GM21447 (cell line): ENCODE measurements at regions not wholly inside any gene's neighbourhood (a gene's known extent, or its start where the extent isn't known, plus 50 kb on each side); places are given as distances from the start of the nearest gene placed in this dataset.
"Not testable (repeated sequence)": the region's sequence is repeated elsewhere in the genome, so short reads cannot be mapped to it uniquely, and the experiment has no call there.

Source experiments
- ATAC-seq: cut with Tn5 transposase; IDR thresholded peaks from one replicate; pipeline ENCODE4 v1.9.1; 2021; ENCODE audit not compliant: unreplicated experiment

- no peak for ATAC-seq
Measured at GRCh38 chr5:68838157-68838718, 255.6 kb upstream of the SLC30A5 start.

GRCh38 chr5:68839019-68839552, 254.7 kb upstream of the SLC30A5 start:
- no peak for ATAC-seq

- ATAC-seq, result no peak
Measured at GRCh38 chr5:68843624-68844364, 250.0 kb upstream of the SLC30A5 start.

GRCh38 chr5:68845131-68845530, 248.7 kb upstream of the SLC30A5 start:
- ATAC-seq, result no peak

DNA sequence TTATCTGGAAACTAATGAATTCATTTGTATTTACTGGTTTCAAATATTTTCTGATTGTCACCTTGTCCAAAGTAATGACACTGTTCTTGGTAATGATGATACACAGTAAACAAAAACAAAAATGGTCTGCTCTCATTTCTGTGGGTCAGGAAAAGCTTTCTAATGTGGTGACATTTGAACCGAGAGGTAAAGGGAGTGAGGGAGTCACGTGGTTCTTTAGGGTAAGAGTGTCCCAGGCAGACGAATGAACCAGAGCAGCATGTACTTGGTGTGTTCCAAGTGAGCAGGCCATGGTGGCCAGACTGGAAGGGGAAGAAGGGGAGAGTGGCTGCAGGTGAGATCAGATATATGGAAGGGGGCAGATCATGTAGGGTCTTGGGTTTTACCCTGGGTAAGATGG, 247.0 kb upstream of the SLC30A5 start:
- ATAC-seq, result no peak

- no peak for ATAC-seq
Measured at GRCh38 chr5:68848091-68848490, 245.7 kb upstream of the SLC30A5 start.

- ATAC-seq, result no peak
Measured at GRCh38 chr5:68849103-68849502, 244.7 kb upstream of the SLC30A5 start.

GRCh38 chr5:68849906-68850305, 243.9 kb upstream of the SLC30A5 start:
- ATAC-seq, result no peak

DNA sequence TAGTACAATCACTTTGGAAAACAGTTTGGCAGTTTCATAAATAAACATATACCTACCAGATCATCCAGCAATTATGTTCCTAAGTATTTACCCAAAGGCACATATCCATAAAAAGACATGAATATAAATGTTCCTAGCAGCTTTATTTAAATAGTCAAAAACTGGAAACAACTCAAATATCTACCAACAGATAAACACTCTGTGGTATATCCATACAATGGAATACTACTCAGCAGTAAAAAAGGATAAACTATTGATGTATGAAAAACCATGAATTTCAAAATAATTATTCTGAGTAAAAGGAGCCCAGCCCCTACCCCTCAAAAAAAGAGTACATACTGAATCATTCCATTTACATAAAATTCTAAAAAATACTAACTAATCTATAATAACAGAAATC, 232.7 kb upstream of the SLC30A5 start:
- ATAC-seq, result no peak

DNA sequence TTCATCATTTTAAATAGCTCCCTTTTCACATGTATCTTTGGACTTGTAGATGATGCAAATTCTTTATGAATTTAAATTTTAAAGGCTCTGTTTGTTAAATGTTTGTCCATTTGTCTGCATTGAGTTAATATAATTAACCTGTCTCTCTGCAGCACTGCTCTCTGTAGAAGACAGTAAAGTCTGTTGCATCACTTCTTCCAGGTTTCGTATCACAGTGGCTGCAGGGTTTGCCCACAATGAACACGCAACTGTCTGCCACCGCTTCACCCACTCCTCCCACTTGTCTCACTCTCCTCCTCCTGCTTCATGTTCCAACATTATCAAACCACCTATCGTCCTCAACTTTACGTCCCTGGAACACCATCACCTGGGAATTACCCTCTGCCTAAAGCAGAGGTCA, 231.3 kb upstream of the SLC30A5 start:
- no peak for ATAC-seq

- not testable (repeated sequence) for ATAC-seq
Measured at GRCh38 chr5:68865192-68865591, 228.6 kb upstream of the SLC30A5 start.

GRCh38 chr5:68872088-68872839, 221.6 kb upstream of the SLC30A5 start:
- no peak for ATAC-seq

DNA sequence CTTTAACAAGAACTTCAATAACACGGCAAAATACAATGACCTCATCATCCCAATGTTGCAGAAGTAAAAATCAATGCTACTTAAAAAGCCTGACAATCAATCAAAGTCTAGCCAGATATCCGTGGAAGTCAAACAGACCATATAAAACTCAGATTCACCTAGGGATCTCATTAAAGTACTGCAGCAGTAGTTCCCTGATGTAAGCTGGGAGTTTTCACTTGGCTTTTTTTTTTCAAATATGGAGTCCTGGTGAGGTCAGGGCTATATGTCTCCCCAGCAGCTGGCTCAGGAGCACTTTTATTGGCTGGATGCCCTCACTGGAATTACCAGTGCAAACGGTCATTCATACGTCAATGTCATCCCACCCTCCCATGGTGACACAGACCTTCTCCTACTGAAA, 220.6 kb upstream of the SLC30A5 start:
- ATAC-seq, result no peak

DNA sequence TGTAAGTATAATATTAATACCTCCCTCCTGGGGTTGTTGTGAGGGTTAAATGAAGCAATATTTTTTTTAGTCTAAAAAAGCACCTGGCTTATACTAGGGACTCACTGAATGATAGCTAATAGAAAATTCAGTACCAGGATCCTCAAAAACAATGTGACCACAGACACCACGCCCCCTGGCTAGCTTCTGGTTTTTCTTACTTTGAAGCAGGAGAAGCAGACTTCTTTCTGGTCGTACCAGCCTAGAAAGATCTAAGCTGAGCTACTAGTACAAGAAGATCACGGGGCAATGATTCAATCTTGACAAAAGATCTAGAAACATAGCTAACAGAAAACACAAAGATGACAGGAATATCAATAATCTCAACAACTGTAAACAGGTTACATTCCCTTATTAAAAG, 218.5 kb upstream of the SLC30A5 start:
- ATAC-seq, result no peak

GRCh38 chr5:68883436-68883835, 210.4 kb upstream of the SLC30A5 start:
- no peak for ATAC-seq

DNA sequence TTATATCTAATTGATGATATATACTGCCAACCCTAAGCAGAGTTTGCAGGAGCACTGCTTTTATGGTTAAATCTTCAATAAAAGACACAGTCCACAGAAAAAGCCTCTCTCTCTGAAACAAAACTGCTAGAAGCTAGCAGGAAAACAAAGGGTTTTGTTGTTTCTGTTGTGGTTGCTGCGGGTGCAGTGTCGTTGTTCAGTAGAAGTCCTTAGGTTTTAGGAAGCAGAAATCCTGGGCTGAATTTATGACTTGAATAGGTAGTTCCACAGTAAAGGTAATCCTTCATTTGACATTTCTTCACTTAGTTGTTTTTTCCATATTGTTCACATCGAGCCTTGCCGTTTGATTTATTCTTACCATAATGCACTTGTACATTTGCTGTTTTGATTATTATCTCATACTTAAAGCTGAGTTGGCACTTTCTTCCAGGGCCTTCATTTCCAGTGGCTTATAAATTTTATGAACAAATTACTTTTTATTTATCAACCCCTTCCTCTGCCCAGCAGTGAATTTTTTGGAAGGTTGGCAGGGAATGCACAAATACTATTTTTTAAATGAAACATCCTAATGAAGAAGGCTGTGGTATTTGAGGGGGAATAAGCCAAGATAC, 209.6 kb upstream of the SLC30A5 start:
- no peak for ATAC-seq

GRCh38 chr5:68884883-68885282, 208.9 kb upstream of the SLC30A5 start:
- ATAC-seq, result no peak

GRCh38 chr5:68886814-68887213, 207.0 kb upstream of the SLC30A5 start:
- ATAC-seq, result no peak

DNA sequence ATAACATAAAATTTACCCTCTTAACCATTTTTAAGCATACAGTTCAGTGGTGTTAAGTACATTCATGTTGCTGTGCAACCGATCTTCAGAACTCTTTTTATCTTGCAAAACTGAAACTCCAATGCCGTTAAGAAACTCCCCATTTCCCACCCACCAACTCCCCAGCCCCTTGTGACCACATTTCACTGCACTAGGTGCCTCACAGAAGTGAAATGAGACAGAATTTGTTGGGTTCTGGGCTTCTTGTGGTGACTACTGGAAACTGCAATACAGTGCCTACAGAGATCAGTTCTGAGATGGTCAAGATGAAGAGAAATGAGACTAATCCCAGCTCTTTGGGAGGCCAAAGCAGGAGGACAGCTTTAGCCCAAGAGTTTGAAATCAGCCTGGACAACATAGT, 202.1 kb upstream of the SLC30A5 start:
- ATAC-seq, result no peak

DNA sequence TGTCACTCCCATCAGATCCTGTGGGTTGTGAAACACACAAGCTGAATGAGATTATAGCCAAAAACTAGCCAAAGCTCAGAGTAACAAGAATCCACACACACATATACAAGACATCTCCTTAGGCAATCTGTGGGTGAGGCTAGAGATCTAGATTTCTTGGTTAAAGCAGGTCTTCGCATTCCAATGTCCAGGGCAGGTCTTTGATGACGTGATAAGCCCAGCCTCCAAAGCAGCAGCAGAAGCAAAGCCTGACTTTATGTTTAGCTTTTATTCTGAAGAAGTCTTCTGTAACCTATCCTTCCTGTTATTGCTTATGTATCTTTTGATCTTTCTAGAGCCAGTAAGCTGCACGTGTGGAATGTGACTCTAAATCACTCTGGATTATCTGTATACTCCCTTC, 199.1 kb upstream of the SLC30A5 start:
- no peak for ATAC-seq

DNA sequence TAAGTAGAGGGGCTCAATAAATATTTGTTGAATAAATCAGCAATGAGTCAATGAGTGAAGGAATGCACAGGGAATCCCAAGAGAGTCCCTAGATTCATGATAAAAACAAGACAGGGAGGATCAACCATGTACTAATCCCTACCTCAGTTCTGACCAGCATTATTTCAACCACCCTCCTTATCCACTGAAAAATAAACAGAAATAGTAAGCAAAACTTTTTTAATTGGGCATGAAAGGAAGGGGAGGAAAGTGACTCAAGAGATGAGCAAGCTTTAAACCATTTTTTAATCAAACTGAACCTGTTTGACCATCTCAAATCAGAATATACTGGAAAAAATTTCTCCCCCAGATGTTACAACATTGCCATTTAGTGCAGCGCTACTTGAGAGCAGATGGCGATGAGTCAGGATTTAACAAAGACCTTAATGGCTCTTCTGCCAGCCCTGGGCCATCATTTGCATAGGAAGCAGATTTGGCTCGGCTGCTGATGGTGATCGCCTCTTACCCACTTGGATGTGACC, 194.8 kb upstream of the SLC30A5 start:
- no peak for ATAC-seq
